T-cell (primary cell): ENCODE measurements at regions not wholly inside any gene's neighbourhood (a gene's known extent, or its start where the extent isn't known, plus 50 kb on each side); places are given as distances from the start of the nearest gene placed in this dataset.
"Not testable (repeated sequence)": the region's sequence is repeated elsewhere in the genome, so short reads cannot be mapped to it uniquely, and the experiment has no call there.

ENCODE experiments used
- ATAC-seq, 4 experiments: fragments of 200-7000 bp in 3 of 4; fragments of 150-1000 bp in 1 of 4; cut with Tn5 transposase; replicated peaks in 1 of 4; 1 replicate in 3 of 4; 2 replicates in 1 of 4; pipeline ENCODE4 v1.10.0; 2021; ENCODE audit warnings: moderate library complexity in 3 of 4, mild to moderate bottlenecking in 2 of 4, moderate number of reproducible peaks in 1 of 4
- CTCF ChIA-PET, 2 donors: fragments of 300-600 bp; sonication (Branson Sonifier 250); formaldehyde crosslinking; loops; one replicate each; lab custom pipeline; 2022; ENCODE audit warnings: antibody characterized with exemption in 2 of 2; lab: Charles Lee
- POLR2A ChIA-PET, 2 donors: fragments of 300-600 bp; sonication (Branson Sonifier 250); formaldehyde crosslinking; loops; one replicate each; lab custom pipeline; 2022; ENCODE audit warnings: antibody characterized with exemption in 2 of 2; lab: Charles Lee
- DNase-seq, 35 experiments: peaks; one replicate each; pipeline versions ENCODE4 v3.0.0 to v3.0.0-alpha.2; 2013 to 2023
- H3K27ac ChIP-seq: one replicate; pipeline ENCODE4 v1.5.1; 2013; ENCODE audit warnings: low read length
- H3K27me3 ChIP-seq, 2 experiments: replicated peaks in 1 of 2; 1 replicate in 1 of 2; 2 replicates in 1 of 2; pipeline versions ENCODE4 v1.6.1 to v1.7.0; 2013; ENCODE audit warnings: low read length in 1 of 2, mixed read lengths in 1 of 2; ENCODE audit not compliant: control insufficient read depth in 2 of 2, insufficient read depth in 2 of 2; ENCODE audit errors: extremely low read depth in 1 of 2
- H3K36me3 ChIP-seq, 2 donors: 1 replicate in 1 of 2; 2 replicates in 1 of 2; pipeline versions ENCODE4 v1.6.1 to v1.7.0; 2013; ENCODE audit warnings: low read length in 1 of 2; ENCODE audit not compliant: control insufficient read depth in 2 of 2, insufficient read depth in 1 of 2; ENCODE audit errors: extremely low read depth in 1 of 2
- H3K4me1 ChIP-seq, 2 experiments: 1 replicate in 1 of 2; 2 replicates in 1 of 2; pipeline versions ENCODE4 v1.6.1 to v1.7.0; 2013; ENCODE audit warnings: low read length in 2 of 2, mixed read lengths in 1 of 2; ENCODE audit not compliant: insufficient read depth in 2 of 2, control insufficient read depth in 1 of 2; ENCODE audit errors: extremely low read depth in 1 of 2
- H3K4me3 ChIP-seq, 2 donors: 1 replicate in 1 of 2; 2 replicates in 1 of 2; pipeline versions ENCODE4 v1.5.1 to v1.7.0; 2013; ENCODE audit warnings: mild to moderate bottlenecking in 2 of 2, low read length in 1 of 2, moderate library complexity in 1 of 2; ENCODE audit not compliant: control insufficient read depth in 1 of 2; ENCODE audit errors: extremely low read depth in 1 of 2
- H3K9me3 ChIP-seq: 2 replicates; pipeline ENCODE4 v1.7.0; 2013
- H3K27ac Mint-ChIP-seq, 2 donors: one replicate each; pipeline ENCODE4 v1.8.0; 2020 to 2021; ENCODE audit warnings: mild to moderate bottlenecking in 2 of 2, mixed read lengths in 2 of 2
- H3K27me3 Mint-ChIP-seq, 2 donors: one replicate each; pipeline ENCODE4 v1.8.0; 2021 to 2022; ENCODE audit warnings: mixed read lengths in 2 of 2
- H3K36me3 Mint-ChIP-seq: one replicate; pipeline ENCODE4 v1.8.0; 2021; ENCODE audit warnings: mixed read lengths
- H3K4me1 Mint-ChIP-seq, 3 donors: one replicate each; pipeline ENCODE4 v1.8.0; 2020 to 2022; ENCODE audit warnings: mixed read lengths in 3 of 3, mild to moderate bottlenecking in 1 of 3
- H3K4me3 Mint-ChIP-seq, 3 donors: one replicate each; pipeline ENCODE4 v1.8.0; 2020 to 2022; ENCODE audit warnings: mild to moderate bottlenecking in 3 of 3, mixed read lengths in 3 of 3, moderate library complexity in 3 of 3
- H3K9me3 Mint-ChIP-seq, 3 donors: one replicate each; pipeline ENCODE4 v1.8.0; 2020 to 2022; ENCODE audit warnings: mixed read lengths in 3 of 3
- WGBS: methylation state at CpG from one replicate; pipeline ENCODE4 v1.1.5; 2013; ENCODE audit warnings: missing lambda C conversion rate; ENCODE audit not compliant: insufficient coverage; 5-methylcytosine and 5-hydroxymethylcytosine counted together

- H3K27me3 ChIP-seq, H3K4me1 Mint-ChIP-seq, H3K27ac Mint-ChIP-seq, DNase-seq, H3K4me3 Mint-ChIP-seq, H3K9me3 Mint-ChIP-seq, H3K36me3 Mint-ChIP-seq, H3K4me3 ChIP-seq, H3K27me3 Mint-ChIP-seq, H3K36me3 ChIP-seq, H3K9me3 ChIP-seq, H3K4me1 ChIP-seq, H3K27ac ChIP-seq, CTCF ChIA-PET, ATAC-seq, POLR2A ChIA-PET: not testable (repeated sequence)
- no CpG with 5 or more reads among the region's 1 CpG for WGBS
Measured at GRCh38 chr18:44362213-44362612, 318.5 kb upstream of the SETBP1 start.

DNA sequence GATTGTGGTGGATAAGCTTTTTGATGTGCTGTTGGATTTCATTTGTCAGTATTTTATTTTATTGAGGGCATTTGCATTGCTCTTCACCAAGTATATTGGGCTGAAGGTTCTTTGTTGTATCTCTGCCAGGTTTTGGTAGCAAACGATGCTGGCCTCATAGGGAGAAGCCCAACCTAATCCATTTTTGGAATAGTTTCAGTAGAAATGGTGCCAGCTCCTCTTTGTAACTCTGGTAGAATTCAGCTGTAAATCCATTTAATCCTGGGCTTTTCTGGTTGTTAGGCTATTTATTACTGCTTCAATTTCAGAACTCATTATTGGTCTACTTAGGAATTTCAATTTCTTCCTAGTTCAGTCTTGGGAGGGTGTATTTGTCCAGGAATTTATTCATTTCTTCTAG lies 309.8 kb upstream of the SETBP1 start:
- CTCF ChIA-PET: no interaction called here

DNA sequence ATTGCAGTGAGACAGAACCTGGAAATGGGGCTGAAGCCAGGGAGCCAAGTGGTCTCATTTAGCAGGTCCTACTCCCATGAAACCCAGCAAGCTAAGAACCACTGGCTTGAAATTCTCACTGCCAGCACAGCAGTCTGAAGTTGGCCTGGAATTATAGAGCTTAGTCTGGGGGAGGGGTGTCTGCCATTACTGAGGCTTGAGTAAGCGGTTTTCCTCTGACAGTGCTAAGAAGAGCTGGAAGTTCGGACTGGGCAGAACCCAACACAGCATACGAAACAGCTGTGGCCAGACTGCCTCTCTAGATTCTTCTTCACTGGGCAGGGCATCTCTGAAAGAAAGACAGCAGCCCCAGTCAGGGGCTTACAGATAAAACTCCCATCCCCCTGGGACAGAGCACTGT lies 305.7 kb upstream of the SETBP1 start:
- WGBS: no CpG with 5 or more reads among the region's 3 CpGs
- Mint-ChIP-seq H3K27me3 (no peaks in the 10 kb centered on the region), H3K4me3 (no peak overlapping the region), H3K4me1 (no peaks in the 10 kb centered on the region), H3K36me3 (no peaks in the 10 kb centered on the region), H3K9me3 (peaks cover 21 to 31% (median 24%) of the 10 kb centered on the region in 3 donors), H3K27ac (no peak overlapping the region)
- ChIA-PET POLR2A (no interaction called here), CTCF (no interaction called here)
- Histone ChIP-seq H3K27ac (no peak overlapping the region), H3K36me3 (no peaks in the 10 kb centered on the region), H3K4me3 (no peak overlapping the region), H3K9me3 (no peaks in the 10 kb centered on the region), H3K27me3 (no peaks in the 10 kb centered on the region), H3K4me1 (no peaks in the 10 kb centered on the region)
- DNase-seq: no peak
- no peak for ATAC-seq

More for the DNA sequence above, 309.8 kb upstream of the SETBP1 start:
- 75% methylated on average over 1 of the region's 1 CpG for WGBS
- POLR2A ChIA-PET: no interaction called here
- Mint-ChIP-seq H3K4me3 (no peak overlapping the region), H3K27me3 (no peaks in the 10 kb centered on the region), H3K36me3 (no peaks in the 10 kb centered on the region), H3K4me1 (no peaks in the 10 kb centered on the region), H3K9me3 (peaks cover 20 to 32% (median 21%) of the 10 kb centered on the region in 3 donors), H3K27ac (no peak overlapping the region)
- Histone ChIP-seq H3K36me3 (no peaks in the 10 kb centered on the region), H3K4me1 (no peaks in the 10 kb centered on the region), H3K4me3 (no peak overlapping the region), H3K9me3 (no peaks in the 10 kb centered on the region), H3K27ac (no peak overlapping the region), H3K27me3 (no peaks in the 10 kb centered on the region)
- DNase-seq (no peak), ATAC-seq (no peak)

DNA sequence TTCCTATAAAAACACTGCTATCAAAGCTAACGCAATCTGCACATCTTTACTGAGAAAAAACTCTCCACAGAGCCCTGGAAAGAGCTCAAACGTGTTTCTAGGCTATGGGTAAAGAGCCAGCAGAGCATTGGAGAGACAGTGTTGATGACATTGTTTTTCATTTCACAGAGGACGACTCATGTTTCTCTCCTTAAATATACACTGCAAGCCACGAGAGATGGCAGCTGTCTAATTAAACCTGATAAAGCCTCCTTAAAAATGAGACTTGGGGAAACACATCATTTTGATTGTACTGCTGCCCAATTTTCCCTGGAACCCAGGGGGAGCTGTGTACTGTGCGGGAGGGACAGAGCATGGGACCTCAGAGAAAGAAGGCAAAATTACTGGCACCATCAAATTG lies 294.3 kb upstream of the SETBP1 start:
- Mint-ChIP-seq H3K4me1 (no peaks in the 10 kb centered on the region), H3K27ac (no peak overlapping the region), H3K4me3 (no peak overlapping the region), H3K27me3 (no peaks in the 10 kb centered on the region), H3K36me3 (no peaks in the 10 kb centered on the region), H3K9me3 (peaks cover 4 to 5% (median 4%) of the 10 kb centered on the region in 3 donors)
- Histone ChIP-seq H3K27me3 (no peaks in the 10 kb centered on the region), H3K4me1 (no peaks in the 10 kb centered on the region), H3K27ac (no peak overlapping the region), H3K4me3 (no peak overlapping the region), H3K36me3 (no peaks in the 10 kb centered on the region), H3K9me3 (no peaks in the 10 kb centered on the region)
- CTCF ChIA-PET: no interaction called here
- POLR2A ChIA-PET: no interaction called here
- 80% methylated on average over 1 of the region's 5 CpGs for WGBS
- no peak for DNase-seq
- ATAC-seq: no peak

DNA sequence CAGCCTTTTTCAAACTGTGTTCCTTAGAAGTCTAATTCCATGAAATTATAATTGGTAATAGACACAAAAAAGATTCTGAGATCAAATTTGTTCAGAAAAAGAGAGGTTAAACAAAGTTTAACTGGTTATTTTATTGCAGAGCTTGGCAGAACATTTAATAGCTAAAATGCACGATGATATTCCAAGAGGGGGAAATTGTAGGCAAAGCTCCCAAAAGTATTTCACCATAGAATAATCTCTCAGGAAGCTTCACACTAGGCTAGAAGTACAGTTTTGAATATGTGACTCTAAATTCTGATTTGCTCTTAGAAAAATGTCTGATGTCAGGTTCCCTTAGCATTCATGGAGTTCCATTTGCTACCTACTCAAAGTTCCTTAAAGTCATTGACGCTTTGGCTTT lies 292.4 kb upstream of the SETBP1 start:
- H3K27me3 ChIP-seq: no peaks in the 10 kb centered on the region
- no peak overlapping the region for H3K27ac ChIP-seq
- no peak overlapping the region for H3K4me3 ChIP-seq
- Mint-ChIP-seq H3K4me1 (no peaks in the 10 kb centered on the region), H3K4me3 (no peak overlapping the region), H3K27me3 (no peaks in the 10 kb centered on the region), H3K9me3 (peaks cover 0 to 4% (median under 1%) of the 10 kb centered on the region in 3 donors), H3K36me3 (no peaks in the 10 kb centered on the region), H3K27ac (no peak overlapping the region)
- no peak for DNase-seq
- ATAC-seq: no peak
- ChIA-PET CTCF (no interaction called here), POLR2A (no interaction called here)
- H3K4me1 ChIP-seq: no peaks in the 10 kb centered on the region
- no CpG with 5 or more reads among the region's 2 CpGs for WGBS
- no peaks in the 10 kb centered on the region for H3K9me3 ChIP-seq
- no peaks in the 10 kb centered on the region for H3K36me3 ChIP-seq

DNA sequence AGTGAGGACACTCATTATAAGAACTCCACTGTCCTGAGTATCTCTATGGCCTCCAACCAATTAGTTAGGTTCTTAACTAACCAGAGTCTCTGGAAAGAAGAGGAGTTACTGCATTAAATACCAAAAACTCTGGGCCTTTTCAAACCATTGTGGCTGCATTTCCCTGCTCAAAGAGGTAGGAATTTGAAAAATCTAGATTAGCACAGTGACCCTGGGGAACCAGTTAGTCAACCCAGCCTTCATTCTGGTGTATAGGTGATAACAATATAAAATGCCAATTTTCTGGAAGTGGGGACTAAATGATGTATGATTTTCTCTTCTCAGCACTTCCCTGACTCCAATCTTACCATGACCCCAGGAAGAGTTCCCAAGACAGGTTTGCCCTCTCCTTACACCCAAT lies 287.8 kb upstream of the SETBP1 start:
- DNase-seq: no peak
- Mint-ChIP-seq H3K27me3 (no peaks in the 10 kb centered on the region), H3K36me3 (no peaks in the 10 kb centered on the region), H3K4me3 (no peak overlapping the region), H3K27ac (no peak overlapping the region), H3K9me3 (peaks cover 0 to 4% (median 3%) of the 10 kb centered on the region in 3 donors), H3K4me1 (no peaks in the 10 kb centered on the region)
- no peak for ATAC-seq
- no peaks in the 10 kb centered on the region for H3K9me3 ChIP-seq
- H3K27me3 ChIP-seq: no peaks in the 10 kb centered on the region
- POLR2A ChIA-PET: no interaction called here
- no peak overlapping the region for H3K27ac ChIP-seq
- no peak overlapping the region for H3K4me3 ChIP-seq
- CTCF ChIA-PET: no interaction called here
- H3K36me3 ChIP-seq: no peaks in the 10 kb centered on the region
- no peaks in the 10 kb centered on the region for H3K4me1 ChIP-seq

DNA sequence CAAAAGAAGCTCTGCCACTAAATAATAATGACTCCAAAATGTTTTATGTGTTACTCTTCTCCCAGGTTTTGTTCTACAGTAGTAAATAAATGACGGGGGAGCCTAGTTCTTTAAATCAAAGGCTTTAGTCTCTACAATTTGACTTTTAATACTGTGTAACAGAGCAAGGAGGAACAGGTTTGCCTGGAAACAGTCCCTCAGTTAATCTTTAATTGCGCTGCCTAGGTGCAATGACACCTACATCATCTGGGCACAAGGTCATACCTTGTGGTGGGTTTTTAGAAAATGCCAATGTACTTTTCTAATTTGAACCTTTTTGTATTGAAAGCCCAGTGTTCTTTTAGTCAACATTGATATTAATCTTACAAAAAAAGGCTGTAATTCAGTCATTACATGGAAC lies 287.3 kb upstream of the SETBP1 start:
- ATAC-seq (no peak), DNase-seq (no peak)
- ChIA-PET POLR2A (no interaction called here), CTCF (no interaction called here)
- WGBS: no CpG with 5 or more reads among the region's 2 CpGs
- H3K9me3 ChIP-seq: no peaks in the 10 kb centered on the region
- no peak overlapping the region for H3K27ac ChIP-seq
- H3K4me1 ChIP-seq: no peaks in the 10 kb centered on the region
- no peaks in the 10 kb centered on the region for H3K4me1 Mint-ChIP-seq
- H3K9me3 Mint-ChIP-seq: peaks cover 0 to 4% (median 3%) of the 10 kb centered on the region in 3 donors
- H3K36me3 Mint-ChIP-seq: no peaks in the 10 kb centered on the region
- H3K27me3 Mint-ChIP-seq: no peaks in the 10 kb centered on the region
- no peaks in the 10 kb centered on the region for H3K27me3 ChIP-seq
- H3K27ac Mint-ChIP-seq: no peak overlapping the region
- H3K4me3 ChIP-seq: no peak overlapping the region
- H3K36me3 ChIP-seq: no peaks in the 10 kb centered on the region
- H3K4me3 Mint-ChIP-seq: no peak overlapping the region
